ENCODE measurements at regions not wholly inside any gene's neighbourhood (a gene's known extent, or its start where the extent isn't known, plus 50 kb on each side); places are given as distances from the start of the nearest gene placed in this dataset.

GRCh38 chr3:105316331-105316730, 50.4 kb upstream of the ALCAM start:
- DNase-seq (ENCODE audit: low read depth), result no peak
- no peak for TF ChIP-seq CTCF (IDR thresholded peaks at IDR 0.05; ENCODE audit: low read depth, low read length, missing control alignments)
- H3K4me3 ChIP-seq (ENCODE audit: low read depth, low read length), result no peak overlapping the region

Data from GM12864 (cell line).